CD1c-positive myeloid dendritic cell (primary cell): ENCODE measurements at regions not wholly inside any gene's neighbourhood (a gene's known extent, or its start where the extent isn't known, plus 50 kb on each side); places are given as distances from the start of the nearest gene placed in this dataset.
A peak's percentile ranks its signal among the peaks of the same experiment; 100 is the strongest.
"Not testable (repeated sequence)": the region's sequence is repeated elsewhere in the genome, so short reads cannot be mapped to it uniquely, and the experiment has no call there.

Experiments used
- DNase-seq: peaks from one replicate; pipeline ENCODE4 v3.0.0-alpha.2; 2016; ENCODE audit errors: extremely low spot score

DNA sequence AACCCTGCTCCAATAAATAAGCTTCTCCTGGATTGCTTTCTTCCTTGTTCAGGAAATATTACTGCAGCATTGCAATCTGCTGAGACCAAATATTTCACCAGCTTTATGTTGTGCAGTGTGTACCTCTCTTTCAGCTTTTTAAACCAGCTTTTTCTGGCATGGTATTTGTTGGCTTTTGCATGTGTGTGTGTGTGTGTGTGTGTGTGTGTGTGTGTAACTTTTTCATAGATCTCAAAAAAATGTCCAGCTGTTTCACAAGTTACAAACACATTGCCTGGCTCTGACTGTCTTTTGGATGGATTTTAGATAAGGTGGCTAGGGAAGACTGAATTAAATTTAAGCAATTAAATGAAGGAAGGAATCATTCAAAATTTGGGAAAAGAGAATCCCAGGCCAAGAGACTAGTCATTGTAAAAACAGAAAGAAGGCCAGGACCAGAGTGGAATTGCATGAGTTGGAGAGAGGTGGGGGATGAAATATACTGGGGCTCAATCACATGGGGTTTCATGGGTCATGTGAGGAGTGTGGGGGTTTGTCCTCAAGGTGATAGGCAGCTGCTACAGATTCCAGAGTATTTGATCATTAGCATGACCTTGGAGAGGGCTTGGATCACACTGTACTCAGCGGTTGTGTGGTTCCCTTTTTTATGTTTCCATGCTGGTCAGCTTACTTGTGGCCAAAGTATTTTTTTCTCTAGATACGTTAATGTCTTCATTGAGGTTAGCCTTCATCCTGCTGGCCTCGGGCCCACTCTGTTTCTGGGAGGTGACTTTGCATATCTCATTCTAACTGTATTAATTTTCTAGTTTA, 357.7 kb upstream of the BOD1L1 start:
- DNase-seq, result no peak

- DNase-seq, result no peak
Measured at GRCh38 chr4:13985837-13986236, 358.3 kb upstream of the BOD1L1 start.

GRCh38 chr4:13986548-13986947, 359.0 kb upstream of the BOD1L1 start:
- no peak for DNase-seq

GRCh38 chr4:13988353-13989305, 361.1 kb upstream of the BOD1L1 start:
- no peak for DNase-seq

DNA sequence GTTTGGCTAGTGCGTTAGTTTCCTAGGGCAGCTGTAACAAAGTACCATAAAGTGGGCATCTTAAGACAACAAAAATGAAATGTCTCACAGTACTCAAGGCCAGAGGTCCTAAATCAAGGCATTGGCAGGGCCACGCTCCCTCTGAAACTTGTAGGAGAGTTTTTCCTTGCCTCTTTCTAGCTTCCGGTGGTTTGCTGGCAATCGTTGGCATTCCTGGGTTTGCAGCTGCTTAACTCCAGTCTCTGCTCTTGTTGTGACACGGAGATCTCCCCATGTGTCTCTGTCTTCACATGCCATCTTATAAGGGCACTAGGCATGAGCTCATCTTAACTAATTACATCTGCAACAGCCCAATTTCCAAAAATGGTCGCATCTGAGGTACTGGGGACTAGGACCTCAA, 362.0 kb upstream of the BOD1L1 start:
- no peak for DNase-seq

- DNase-seq, result no peak
Measured at GRCh38 chr4:13990596-13991589, 363.4 kb upstream of the BOD1L1 start.

DNA sequence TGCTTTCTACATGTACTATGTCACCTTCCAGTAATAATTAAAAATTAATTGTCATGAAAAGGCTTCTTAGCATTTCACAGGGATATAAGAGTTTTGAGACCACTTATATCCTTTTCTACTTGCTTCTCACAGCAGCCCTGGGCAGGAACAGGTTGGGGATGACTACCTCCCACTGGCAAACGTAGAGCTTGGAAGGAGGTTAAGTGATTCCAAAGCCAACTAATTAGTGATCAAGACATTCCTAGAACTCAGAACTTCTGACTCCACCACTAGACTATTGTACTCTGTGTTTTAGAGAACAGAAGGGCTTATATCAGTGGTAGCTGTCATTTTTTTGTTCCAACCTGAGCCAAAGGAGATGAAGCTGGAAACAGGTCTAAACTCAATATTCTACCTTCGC, 364.5 kb upstream of the BOD1L1 start:
- DNase-seq, result no peak

DNA sequence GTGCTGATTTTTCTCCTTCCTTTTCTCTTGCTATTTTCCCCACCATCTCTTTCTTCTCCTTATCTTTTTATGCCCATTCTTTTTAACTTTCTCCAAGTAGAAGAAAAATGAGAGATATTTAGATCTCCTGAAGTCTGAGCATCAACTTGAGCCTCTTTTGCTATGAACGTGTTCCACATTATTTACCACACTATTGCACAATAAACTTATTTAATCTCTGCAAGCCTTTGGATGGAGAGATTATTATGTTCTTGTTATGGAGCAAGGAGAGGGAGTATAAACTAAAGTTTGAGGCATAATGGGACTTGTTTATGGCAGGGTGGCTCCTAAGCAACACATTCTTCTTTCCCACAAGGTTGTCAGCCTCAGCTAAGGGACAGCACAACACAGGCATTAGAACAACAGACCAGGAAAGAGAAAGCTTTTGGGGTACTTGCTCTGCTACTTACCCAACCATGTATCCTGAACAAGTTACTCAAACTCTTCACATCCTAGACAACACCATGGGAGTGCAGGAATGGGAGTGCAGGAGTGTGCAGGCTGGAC, 365.5 kb upstream of the BOD1L1 start:
- no peak for DNase-seq

DNA sequence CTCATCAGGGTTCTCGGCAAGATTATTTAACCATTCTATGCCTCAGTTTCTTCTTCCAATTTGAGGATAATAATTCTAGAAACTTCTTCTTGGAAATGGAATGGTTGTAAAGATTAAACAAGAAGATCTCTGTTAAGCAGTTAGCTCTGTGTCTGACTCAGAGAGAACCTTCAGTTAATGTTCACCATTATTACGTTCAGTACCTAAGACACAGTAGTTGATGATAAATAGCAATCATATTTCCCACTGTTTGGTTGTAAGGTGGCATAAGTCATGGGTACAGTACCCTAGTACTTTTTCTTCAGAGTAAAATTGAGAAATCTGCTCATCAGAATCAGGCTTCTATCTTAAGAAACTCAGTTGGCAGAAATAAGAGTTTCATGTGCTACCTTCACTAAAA, 366.5 kb upstream of the BOD1L1 start:
- no peak for DNase-seq

DNA sequence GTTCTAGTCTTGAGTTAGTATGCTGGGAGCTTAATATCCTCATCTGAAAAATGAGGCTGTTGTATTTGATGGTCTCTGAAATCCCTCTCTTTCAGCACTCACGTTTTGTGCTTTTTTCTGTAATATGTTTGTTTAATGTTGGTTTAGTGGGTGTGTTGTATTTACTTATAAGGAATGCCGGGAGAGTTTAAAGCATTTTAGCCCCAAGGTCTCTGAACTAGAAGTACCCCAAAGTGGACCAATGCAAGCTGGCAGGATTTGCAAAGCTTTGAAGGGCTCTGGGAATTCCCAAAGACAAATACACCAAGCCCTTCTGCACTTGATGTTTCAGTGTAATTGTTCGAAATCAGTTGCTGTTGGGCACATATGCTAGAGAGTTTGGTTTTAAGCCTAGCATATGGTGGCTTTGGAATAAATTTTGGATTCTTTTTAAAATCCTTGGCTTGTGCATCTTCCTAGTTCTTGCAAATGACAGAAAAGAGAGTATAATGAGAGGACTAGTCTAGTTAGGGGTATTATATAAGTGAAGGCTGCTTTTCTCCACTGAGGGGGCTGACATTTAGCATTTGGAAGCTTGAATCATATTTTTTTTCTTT, 371.4 kb upstream of the BOD1L1 start:
- DNase-seq, result no peak

DNA sequence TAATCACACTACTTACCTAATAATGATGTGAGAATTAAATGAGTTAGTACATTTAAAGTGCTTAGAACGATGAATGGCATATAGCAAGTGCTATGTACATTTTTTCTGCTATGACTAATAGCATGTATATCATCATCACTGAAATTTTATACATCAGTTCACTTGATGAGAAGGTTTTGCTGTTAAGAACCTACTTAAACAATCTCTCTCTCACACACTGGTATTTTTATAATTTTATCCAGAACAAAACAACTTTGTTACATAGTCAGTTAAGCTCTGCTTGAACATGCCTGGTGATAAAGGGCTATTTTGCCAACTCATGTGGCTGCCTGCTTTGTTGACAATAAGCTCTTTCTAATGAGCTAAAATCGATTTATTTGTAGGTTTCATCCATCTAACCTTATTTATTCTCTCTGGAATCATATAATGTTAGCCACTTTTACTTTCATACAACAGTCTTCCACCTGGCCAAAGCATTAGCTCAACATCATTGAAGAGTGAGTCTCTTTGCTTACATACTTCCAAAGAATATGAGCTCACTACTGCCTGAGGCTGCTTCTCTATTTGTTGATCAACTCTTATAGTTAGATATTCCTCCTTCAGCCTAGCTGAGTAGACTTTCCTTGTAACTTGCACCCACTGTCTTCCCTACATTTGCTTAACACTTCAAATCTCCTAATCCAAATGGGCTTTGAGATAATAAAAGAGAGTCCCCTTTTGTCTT, 372.7 kb upstream of the BOD1L1 start:
- no peak for DNase-seq

DNA sequence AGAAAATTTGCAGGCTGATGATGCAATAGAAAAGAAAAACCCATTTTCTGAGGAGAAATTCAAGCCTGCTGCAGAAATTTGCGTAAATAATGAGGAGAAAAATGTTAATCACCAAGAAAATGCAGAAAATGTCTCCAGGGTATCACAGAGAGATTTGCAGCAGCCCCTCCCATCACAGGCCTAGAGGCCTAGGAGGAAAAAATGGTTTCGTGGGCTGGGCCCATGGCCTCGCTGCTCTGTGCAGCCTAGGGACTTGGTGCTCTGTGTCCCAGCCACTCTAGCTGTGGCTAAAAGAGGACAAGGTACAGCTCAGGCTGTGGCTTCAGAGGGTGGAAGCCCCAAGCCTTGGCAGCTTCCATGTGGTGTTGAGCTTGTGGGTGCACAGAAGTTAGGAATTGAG, 374.8 kb upstream of the BOD1L1 start:
- not testable (repeated sequence) for DNase-seq

DNA sequence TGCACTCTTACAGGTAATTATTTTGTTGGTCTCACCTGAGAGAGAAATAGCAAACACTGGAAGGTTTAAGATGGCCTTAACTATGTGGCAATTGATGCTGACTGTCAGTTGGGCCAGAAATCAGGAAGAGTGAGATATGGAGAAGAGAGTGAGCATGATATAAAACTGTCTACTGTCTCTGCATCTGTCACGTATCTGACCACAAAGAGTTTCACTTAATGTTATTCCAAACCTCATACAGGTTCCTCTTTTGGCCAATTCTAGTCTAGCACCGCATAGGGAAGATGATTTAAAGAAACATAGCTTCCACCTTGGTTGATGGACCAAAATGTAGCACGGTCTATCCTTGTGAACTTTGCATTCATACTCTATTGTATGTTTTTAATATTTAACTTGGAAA, 381.0 kb upstream of the BOD1L1 start:
- DNase-seq, result peak; percentile 63

GRCh38 chr4:14018191-14018853, 390.8 kb upstream of the BOD1L1 start:
- no peak for DNase-seq

DNA sequence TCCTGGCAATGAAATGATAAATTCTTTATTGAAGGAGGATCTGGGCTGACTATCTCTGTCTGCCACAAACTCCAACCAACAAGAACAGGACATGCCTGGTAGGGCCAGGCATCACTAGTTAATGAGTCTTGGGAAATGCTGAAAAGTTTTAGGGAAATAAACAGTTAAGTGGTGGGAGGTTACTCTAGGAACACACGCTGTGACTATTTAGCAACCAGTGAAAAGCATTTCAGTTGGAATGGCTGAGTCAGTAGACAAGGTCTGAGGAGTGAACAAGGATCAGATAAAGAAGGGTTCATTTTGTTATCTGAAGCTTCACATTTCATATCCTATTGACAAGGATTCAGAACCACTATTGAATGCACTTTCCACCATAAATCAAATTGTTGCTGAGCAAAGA, 394.9 kb upstream of the BOD1L1 start:
- DNase-seq, result no peak

GRCh38 chr4:14023036-14023435, 395.5 kb upstream of the BOD1L1 start:
- DNase-seq, result no peak

DNA sequence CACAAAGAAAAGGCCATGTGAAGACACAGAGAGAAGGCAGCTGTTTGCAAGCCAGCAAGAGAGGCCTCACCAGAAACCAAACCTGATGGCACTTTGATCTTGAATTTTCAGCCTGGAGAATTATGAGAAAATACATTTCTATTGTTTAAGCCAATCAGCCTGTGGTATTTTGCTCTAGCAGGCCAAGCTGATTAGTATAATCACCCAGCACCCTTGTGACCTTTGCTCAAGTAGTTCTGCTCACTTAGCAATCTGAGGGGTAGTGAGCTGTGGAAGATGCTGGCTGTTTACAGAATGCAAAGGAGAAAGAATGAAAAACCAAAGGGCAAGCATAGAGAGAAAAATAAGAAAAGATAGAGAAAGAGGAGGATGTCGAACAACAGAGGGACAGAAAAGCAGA, 396.4 kb upstream of the BOD1L1 start:
- DNase-seq, result no peak

DNA sequence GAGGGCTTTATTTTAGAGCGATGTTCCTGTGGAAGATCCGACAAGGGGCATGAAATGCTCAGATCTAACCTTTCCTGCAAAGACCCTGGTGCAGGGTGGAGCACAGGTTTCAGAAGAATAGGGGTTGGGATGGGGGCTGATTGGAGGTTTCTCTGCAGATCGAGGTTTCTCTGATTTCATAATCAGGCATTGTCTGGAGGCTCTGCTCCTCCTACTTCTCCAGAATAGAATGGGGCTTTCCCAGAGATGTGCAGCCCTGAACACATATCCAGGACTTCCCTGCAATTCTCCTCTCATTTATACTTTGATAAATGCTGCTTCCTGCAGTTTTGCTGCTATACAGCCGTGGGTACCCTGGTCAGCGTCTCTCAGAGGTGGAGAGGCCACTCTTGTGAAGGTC, 397.6 kb upstream of the BOD1L1 start:
- no peak for DNase-seq

- no peak for DNase-seq
Measured at GRCh38 chr4:14025891-14026290, 398.4 kb upstream of the BOD1L1 start.

- DNase-seq, result no peak
Measured at GRCh38 chr4:14028862-14029261, 401.3 kb upstream of the BOD1L1 start.
